ENCODE measurements at regions not wholly inside any gene's neighbourhood (a gene's known extent, or its start where the extent isn't known, plus 50 kb on each side); places are given as distances from the start of the nearest gene placed in this dataset.

DNA sequence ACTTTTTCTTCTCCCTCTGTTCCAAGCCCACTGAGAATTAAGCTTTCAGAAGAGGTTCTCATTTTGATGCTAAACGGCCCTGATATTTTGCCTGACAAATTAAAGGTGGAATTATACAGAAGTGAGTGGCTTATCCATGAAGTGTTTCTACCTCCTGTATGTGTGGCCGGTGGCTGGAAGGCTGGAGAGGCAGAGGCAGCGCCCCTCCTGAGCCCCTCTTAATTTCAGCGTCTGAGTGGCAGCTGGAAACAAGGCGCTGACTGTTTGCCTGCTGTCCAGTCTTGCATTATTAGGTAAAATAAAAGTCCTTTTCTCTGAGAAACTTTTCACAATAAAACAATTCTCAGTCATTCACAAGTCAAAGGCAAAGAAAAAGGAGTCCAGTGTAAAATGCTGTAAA is 685.7 kb downstream of the MCTP2 start:
- no peak for DNase-seq (ENCODE audit: low spot score)

DNA sequence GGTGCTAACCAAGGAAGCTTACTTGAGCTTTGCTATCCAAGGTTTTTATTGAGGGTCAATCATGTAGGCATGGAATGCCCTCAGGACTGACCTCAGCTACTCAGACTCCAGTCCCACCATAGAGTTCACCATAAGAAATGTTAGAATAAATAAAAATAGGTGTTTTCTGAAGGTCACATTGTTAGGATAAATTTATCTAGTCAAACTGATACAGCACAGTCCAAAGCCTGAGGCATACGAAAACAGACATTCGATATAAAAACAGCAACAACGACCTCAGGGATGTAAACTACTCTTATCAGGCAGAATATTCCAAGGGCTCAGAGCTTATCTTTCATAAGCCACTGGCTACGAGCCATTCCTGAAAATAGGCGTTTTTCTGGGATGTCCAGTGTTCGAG is 690.6 kb downstream of the MCTP2 start:
- no peak for DNase-seq (ENCODE audit: low spot score)

GRCh38 chr15:94924057-94924456 is 692.7 kb downstream of the MCTP2 start:
- DNase-seq (ENCODE audit: low spot score): no peak

DNA sequence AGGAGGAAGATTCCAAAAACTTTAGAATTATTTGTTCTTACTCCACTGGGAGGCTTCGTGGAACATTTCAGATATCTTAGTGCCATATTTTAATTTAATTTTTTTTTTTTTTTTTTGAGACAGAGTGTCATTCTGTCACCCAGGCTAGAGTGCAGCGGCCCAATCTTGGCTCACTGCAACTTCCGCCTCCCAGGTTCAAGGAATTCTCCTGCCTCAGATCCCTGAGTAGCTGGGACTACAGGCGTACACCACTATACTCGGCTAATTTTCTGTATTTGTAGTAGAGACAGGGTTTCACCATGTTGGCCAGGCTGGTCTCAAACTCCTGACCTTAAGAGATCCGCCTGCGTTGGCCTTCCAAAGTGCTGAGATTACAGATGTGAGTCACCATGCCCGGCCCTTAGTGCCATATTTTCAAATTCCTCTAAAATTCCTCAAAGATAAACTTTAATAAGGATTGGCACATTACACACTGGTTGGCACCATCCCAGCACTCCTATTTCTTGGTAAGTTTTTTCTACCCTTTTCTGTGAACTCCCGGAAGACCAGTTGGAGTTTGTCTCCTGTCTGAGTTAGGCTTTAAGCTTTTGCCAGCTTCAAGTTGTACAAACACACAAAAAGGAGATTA is 693.7 kb downstream of the MCTP2 start:
- DNase-seq (ENCODE audit: low spot score): no peak

GRCh38 chr15:94925680-94926079 is 694.3 kb downstream of the MCTP2 start:
- no peak for DNase-seq (ENCODE audit: low spot score)

- DNase-seq (ENCODE audit: low spot score): no peak
These were observed 695.6 kb downstream of the MCTP2 start for GRCh38 chr15:94927003-94927402.

DNA sequence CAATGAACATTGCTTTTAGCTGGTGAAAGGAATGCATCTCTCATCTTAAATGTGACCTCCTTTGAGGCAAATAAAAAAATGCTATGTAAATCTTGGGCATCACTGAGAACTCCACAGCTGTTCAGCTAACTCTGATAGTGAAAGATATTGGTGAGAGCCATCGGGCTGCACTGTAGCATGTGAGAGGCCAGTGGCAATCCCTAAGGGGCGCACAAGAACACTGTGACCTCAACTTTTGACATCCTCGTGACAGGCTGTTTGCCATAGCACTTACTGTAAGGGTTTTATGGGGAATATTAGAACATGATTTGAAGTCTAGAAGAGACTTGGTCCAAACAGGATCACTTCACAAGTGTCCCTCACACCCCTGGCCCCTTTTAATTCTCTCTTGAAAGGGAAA is 697.9 kb downstream of the MCTP2 start:
- no peak for DNase-seq (ENCODE audit: low spot score)

GRCh38 chr15:94930441-94930840 is 699.1 kb downstream of the MCTP2 start:
- DNase-seq (ENCODE audit: low spot score): no peak

- DNase-seq (ENCODE audit: low spot score): no peak
These were observed 699.6 kb downstream of the MCTP2 start for GRCh38 chr15:94930960-94931359.

DNA sequence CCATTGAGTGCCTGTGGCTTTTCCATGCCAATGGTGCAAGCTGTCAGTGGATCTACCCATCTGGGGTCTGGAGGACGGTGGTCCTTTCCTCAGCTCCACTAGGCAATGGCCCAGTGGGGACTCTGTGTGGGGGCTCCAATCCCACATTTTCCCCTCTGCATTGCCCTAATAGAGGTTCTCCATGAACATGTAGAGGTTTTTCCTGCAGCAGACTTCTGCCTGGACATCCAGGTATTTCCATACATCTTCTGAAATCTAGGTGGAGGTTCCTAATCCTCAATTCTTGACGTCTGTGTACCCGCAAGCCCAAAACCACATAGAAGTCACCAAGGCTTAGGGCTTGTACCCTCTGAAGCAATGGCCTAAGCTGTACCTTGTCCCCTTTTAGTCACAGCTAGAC is 703.1 kb downstream of the MCTP2 start:
- DNase-seq (ENCODE audit: low spot score): no peak

GRCh38 chr15:94937242-94937641 is 705.9 kb downstream of the MCTP2 start:
- DNase-seq (ENCODE audit: low spot score): no peak

DNA sequence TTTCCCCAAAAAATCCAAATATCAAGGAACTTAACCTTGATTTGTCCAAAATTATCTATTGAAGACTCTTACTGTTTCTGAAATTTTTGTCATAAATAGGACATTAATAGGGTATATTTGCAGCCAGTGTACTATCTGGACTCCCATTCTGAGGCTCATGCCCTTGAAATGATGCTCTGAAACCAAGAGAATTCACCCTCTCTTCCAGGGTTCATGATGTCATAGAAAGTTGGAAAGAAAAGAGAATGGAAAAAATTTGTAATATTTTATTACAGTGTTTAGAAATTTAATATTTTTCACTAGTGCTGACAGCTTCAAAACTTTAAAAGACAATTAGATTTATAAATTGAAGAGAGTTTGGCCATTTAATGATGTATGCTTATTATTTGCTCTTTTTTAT is 712.5 kb downstream of the MCTP2 start:
- DNase-seq (ENCODE audit: low spot score): no peak

DNA sequence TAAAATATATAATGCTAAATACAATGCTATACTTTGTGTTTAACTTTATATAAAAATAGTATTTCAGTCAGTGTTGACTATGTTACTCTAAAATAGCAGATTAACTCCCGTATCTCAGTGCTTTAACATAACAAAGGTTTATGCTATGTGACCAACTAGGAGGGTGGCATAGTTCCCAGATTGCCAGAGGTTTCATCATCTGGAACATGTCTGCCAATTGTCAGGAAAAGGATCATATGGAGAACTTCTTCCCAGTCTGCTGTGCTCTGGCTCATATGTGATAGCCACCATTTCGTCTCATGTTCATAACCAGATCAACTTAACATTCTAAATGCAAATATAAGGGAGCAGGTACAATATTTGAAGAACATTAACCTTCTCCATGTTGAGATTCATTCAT is 720.2 kb downstream of the MCTP2 start:
- DNase-seq (ENCODE audit: low spot score): no peak

- no peak for DNase-seq (ENCODE audit: low spot score)
These were observed 732.6 kb downstream of the MCTP2 start for GRCh38 chr15:94963953-94964352.

DNA sequence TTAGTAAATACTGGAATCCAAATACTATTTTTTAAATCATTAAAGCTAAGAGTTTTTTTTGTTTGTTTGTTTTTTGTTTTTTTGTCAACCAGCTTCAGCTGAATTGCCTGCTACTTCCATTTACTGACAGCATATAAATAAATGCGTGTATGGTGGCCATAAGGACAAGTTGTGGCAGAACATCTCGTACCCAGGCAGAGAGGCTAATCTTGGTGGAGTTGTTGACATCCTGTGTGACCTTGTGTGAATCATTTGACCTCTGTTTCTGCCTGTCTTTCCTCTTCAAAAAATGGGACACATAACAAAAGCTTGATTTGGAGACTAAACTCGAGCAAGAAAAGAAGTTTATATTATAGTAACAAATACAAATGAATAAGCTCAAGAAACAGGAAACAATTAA is 734.2 kb downstream of the MCTP2 start:
- DNase-seq (ENCODE audit: low spot score): no peak

DNA sequence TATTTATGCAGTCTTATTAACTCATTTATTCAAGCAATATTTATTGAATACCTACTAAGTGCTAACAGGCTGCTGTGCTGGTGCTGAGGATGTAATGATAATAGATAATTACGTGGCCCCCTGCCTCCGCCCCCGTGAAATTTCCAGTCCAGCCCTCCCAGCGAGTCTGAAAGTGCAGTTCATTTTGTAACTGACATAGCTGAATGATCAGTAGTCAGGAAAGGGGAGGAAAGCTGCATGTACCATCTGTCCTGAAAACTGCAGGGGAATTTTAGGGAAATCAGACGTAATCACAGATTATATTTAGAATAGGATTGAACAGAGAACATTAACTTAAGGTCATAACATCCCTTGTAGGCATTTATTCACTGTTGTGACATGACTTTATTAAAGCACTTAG is 736.8 kb downstream of the MCTP2 start:
- no peak for DNase-seq (ENCODE audit: low spot score)

- no peak for DNase-seq (ENCODE audit: low spot score)
These were observed 738.7 kb downstream of the MCTP2 start for GRCh38 chr15:94970096-94970495.

- DNase-seq (ENCODE audit: low spot score): no peak
These were observed 739.4 kb downstream of the MCTP2 start for GRCh38 chr15:94970802-94971201.

GRCh38 chr15:94972314-94972713 is 741.0 kb downstream of the MCTP2 start:
- no peak for DNase-seq (ENCODE audit: low spot score)

DNA sequence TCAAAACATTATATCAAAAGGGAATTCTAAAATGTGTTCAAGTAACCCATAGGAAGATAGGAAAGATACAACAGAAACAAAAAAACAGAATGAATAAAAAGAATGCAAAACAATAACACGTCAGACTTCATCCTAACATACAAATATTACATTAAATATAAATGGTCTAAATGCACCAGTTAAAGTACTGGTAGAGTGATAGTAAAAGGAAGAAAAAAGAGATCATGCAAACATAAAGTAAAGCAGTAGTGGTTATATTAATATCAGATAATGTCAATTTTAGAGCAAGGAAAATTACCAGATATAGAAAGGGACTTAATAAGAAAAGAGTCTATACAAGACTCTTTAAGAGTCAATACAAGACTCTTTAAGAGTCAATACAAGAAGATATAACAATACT is 755.7 kb downstream of the MCTP2 start:
- DNase-seq (ENCODE audit: low spot score): no peak

GRCh38 chr15:94991718-94992117 is 760.4 kb downstream of the MCTP2 start:
- DNase-seq (ENCODE audit: low spot score): no peak

DNA sequence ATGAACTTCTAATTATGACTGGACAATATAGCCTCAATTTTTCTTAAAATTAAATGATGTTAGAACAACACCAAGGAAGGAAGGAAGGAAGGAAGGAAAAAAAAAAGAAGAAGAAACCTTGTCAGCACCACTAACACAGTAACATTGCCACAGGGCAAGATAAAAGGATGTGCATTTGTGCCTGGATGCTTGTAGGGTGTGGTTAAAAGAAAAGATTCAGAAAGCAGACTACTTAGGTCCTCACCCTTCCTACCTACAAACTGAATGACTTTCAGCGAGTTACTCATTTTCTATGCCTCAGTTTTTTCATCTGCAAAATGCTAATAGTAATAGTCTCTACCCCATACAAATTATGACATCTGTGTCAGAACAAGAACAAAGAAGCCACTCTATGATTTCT is 778.3 kb downstream of the MCTP2 start:
- DNase-seq (ENCODE audit: low spot score): no peak

DNA sequence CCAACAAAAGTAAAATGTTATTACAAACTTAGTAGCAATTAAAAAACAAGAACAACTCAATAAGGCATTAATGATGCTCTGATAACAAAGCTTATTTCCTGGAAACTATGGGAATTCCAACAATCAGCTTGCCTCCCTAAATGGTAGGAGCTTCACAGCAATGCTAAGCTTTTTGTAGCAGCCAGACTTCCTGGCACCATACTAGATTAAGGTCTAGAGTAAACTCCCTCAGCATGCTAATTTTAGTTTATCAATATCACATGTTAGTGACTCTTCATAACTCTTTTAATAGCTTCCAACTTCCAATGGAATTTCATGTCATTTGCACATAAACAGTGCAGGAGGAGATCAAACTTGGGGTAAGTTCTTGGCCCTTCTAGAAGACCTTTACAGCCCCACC is 782.0 kb downstream of the MCTP2 start:
- no peak for DNase-seq (ENCODE audit: low spot score)

DNA sequence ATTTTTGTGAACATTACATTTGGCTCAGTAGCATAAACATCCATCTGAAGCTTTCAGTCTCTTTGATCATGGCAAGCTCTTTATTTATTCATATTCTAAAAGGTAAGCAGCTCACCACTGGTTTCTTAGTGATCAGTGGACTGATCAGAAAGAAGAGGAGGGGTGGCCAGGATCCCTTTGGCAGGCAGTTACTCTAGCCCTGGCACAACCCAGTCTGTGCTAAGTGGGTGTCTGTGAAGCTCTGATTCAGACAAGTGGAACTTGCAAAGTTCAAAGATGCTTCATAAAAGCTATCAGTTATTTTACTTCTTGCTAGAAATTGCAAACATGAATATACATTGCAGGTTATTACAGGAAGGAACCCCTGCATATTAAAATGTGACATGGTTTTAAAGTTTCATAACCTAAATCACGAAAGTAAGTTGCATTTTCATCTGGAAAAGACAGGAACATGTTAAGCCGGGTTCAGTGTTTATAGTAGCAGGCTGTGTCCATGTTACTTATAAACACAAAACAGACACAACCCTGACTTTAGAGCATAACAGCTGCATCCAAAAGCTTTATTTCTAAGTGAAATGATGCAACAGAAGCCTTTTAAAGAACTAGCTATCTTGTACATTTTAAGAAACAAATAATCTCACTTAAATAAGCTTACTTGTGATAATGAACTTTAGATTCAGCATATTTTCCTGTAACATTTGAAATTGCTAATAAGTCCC is 785.3 kb downstream of the MCTP2 start:
- DNase-seq (ENCODE audit: low spot score): no peak
